ENCODE measurements at regions not wholly inside any gene's neighbourhood (a gene's known extent, or its start where the extent isn't known, plus 50 kb on each side); places are given as distances from the start of the nearest gene placed in this dataset.

DNA sequence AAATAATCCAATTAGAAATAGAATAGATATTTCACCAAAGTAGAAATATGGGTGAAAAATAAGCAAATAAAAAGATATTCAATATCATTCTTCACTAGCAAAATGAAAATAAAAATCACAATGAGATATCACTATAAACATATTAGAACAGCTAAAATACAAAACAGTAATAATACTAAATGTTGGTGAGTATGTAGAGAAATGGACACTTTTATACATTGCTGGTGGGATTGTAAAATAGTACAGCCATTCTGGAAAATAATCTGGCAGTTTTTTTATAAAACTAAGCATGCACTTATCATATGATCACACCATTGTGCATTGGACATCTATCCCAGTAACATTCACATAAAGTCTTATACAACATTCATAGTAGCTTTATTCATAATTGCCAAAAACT is 320.2 kb upstream of the OR4E1 start:
- H3K4me1 ChIP-seq, result no peaks in the 10 kb centered on the region
- TF ChIP-seq POLR2AphosphoS5 (IDR thresholded peaks at IDR 0.05) (no peak), POLR2A (IDR thresholded peaks at IDR 0.05) (no peak), EP300 (IDR thresholded peaks at IDR 0.05; ENCODE audit: low read depth) (no peak)
- TF ChIP-seq, protein P1, sequence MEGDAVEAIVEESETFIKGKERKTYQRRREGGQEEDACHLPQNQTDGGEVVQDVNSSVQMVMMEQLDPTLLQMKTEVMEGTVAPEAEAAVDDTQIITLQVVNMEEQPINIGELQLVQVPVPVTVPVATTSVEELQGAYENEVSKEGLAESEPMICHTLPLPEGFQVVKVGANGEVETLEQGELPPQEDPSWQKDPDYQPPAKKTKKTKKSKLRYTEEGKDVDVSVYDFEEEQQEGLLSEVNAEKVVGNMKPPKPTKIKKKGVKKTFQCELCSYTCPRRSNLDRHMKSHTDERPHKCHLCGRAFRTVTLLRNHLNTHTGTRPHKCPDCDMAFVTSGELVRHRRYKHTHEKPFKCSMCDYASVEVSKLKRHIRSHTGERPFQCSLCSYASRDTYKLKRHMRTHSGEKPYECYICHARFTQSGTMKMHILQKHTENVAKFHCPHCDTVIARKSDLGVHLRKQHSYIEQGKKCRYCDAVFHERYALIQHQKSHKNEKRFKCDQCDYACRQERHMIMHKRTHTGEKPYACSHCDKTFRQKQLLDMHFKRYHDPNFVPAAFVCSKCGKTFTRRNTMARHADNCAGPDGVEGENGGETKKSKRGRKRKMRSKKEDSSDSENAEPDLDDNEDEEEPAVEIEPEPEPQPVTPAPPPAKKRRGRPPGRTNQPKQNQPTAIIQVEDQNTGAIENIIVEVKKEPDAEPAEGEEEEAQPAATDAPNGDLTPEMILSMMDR (IDR thresholded peaks at IDR 0.05), result no peak
- H3K36me3 ChIP-seq, result no peaks in the 10 kb centered on the region
- H3K9me3 ChIP-seq, result no peaks in the 10 kb centered on the region
- intact Hi-C loops (cut with DNase I; ENCODE audit: low total_unique reads), result no loop called here
- no peaks in the 10 kb centered on the region for H3K27me3 ChIP-seq
- no peak overlapping the region for H3K27ac ChIP-seq
- in situ Hi-C loops (cut with MboI; ENCODE audit: low pct_ligation_motif_present in 1 of 4, low pct_unique_long_range_greater_than_20kb in 1 of 4, low sequenced_read_pairs in 3 of 4), result no loop called here
- no peak for DNase-seq
- no peak overlapping the region for H3K4me3 ChIP-seq

GRCh38 chr14:21993070-21993469 is 319.5 kb upstream of the OR4E1 start:
- WGBS, 2 donors (ENCODE audit: low coverage in 1 of 2), result 70 to 76% methylated on average over 5 of the region's 5 CpGs
- in situ Hi-C loops (cut with MboI; ENCODE audit: low pct_ligation_motif_present in 1 of 4, low pct_unique_long_range_greater_than_20kb in 1 of 4, low sequenced_read_pairs in 3 of 4) (no loop called here), intact Hi-C loops (cut with DNase I; ENCODE audit: low total_unique reads) (no loop called here)
- H3K27ac ChIP-seq, result no peak overlapping the region
- TF ChIP-seq EP300 (IDR thresholded peaks at IDR 0.05; ENCODE audit: low read depth) (no peak), POLR2AphosphoS5 (IDR thresholded peaks at IDR 0.05) (no peak), POLR2A (IDR thresholded peaks at IDR 0.05) (no peak)
- TF ChIP-seq, protein P1 (IDR thresholded peaks at IDR 0.05), result no peak
- no peaks in the 10 kb centered on the region for H3K36me3 ChIP-seq
- no peaks in the 10 kb centered on the region for H3K9me3 ChIP-seq
- no peaks in the 10 kb centered on the region for H3K4me1 ChIP-seq
- H3K27me3 ChIP-seq, result no peaks in the 10 kb centered on the region
- H3K4me3 ChIP-seq, result no peak overlapping the region
- no peak for DNase-seq

GRCh38 chr14:21991130-21991529 is 317.5 kb upstream of the OR4E1 start:
- in situ Hi-C loops (cut with MboI; ENCODE audit: low pct_ligation_motif_present in 1 of 4, low pct_unique_long_range_greater_than_20kb in 1 of 4, low sequenced_read_pairs in 3 of 4) (no loop called here), intact Hi-C loops (cut with DNase I; ENCODE audit: low total_unique reads) (no loop called here)
- H3K36me3 ChIP-seq, result no peaks in the 10 kb centered on the region
- no peaks in the 10 kb centered on the region for H3K27me3 ChIP-seq
- no peak overlapping the region for H3K4me3 ChIP-seq
- WGBS, 2 donors (ENCODE audit: low coverage in 1 of 2), result 53 to 64% methylated on average over 2 of the region's 2 CpGs
- DNase-seq, result no peak
- no peaks in the 10 kb centered on the region for H3K9me3 ChIP-seq
- TF ChIP-seq, protein P1 (IDR thresholded peaks at IDR 0.05), result no peak
- no peak for TF ChIP-seq POLR2AphosphoS5 (IDR thresholded peaks at IDR 0.05)
- no peak for TF ChIP-seq EP300 (IDR thresholded peaks at IDR 0.05; ENCODE audit: low read depth)
- TF ChIP-seq POLR2A (IDR thresholded peaks at IDR 0.05), result no peak
- no peaks in the 10 kb centered on the region for H3K4me1 ChIP-seq
- H3K27ac ChIP-seq, result no peak overlapping the region

GRCh38 chr14:21990116-21990515 is 316.5 kb upstream of the OR4E1 start:
- intact Hi-C loops (cut with DNase I; ENCODE audit: low total_unique reads) (no loop called here), in situ Hi-C loops (cut with MboI; ENCODE audit: low pct_ligation_motif_present in 1 of 4, low pct_unique_long_range_greater_than_20kb in 1 of 4, low sequenced_read_pairs in 3 of 4) (no loop called here)
- Histone ChIP-seq H3K27me3 (no peaks in the 10 kb centered on the region), H3K4me1 (no peaks in the 10 kb centered on the region), H3K9me3 (no peaks in the 10 kb centered on the region), H3K36me3 (no peaks in the 10 kb centered on the region), H3K27ac (no peak overlapping the region), H3K4me3 (no peak overlapping the region)
- WGBS, 2 donors (ENCODE audit: low coverage in 1 of 2), result 18% methylated on average over 2 of the region's 2 CpGs; no CpG with 5 or more reads in 1 of the 2 donors
- no peak for TF ChIP-seq POLR2AphosphoS5 (IDR thresholded peaks at IDR 0.05)
- no peak for TF ChIP-seq POLR2A (IDR thresholded peaks at IDR 0.05)
- TF ChIP-seq, protein P1 (IDR thresholded peaks at IDR 0.05), result peak in 4 of 5 experiments; percentile 26 to 40 (median 34)
- DNase-seq, result no peak
